ENCODE measurements at regions not wholly inside any gene's neighbourhood (a gene's known extent, or its start where the extent isn't known, plus 50 kb on each side); places are given as distances from the start of the nearest gene placed in this dataset.

DNA sequence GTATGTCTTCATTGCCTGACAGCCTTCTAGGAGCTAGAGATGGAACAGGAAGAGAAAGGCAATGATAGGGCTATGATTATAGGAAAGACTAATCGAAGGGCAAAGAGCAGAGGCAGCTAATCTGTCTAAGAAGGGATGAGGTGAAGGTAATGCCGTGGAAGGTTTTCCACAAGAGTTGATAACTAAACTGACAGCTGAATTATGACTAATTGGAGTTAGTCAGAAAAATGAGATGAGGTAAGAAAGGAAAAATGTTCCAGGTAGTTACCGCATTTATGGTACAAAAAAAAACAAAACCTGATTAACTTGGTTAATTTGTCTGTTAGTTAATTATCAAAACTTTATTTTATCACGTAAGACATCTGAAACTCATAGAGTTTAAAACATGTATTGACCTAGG lies 260.3 kb downstream of the SLITRK6 start:
- TF ChIP-seq ATF6 (CRISPR knock-in tag; IDR thresholded peaks at IDR 0.05) (no peak), CTCF (IDR thresholded peaks at IDR 0.05) (no peak), SP1 (CRISPR knock-in tag; conservative IDR thresholded peaks at IDR 0.05) (no peak), ZNF416 (CRISPR knock-in tag; IDR thresholded peaks at IDR 0.05) (no peak), KAT7 (CRISPR knock-in tag; IDR thresholded peaks at IDR 0.05; ENCODE audit: borderline replicate concordance) (no peak), ESRRA (CRISPR knock-in tag; IDR thresholded peaks at IDR 0.05; ENCODE audit: borderline replicate concordance) (no peak), NR2C2 (CRISPR knock-in tag; IDR thresholded peaks at IDR 0.05) (no peak), IRF1 (CRISPR knock-in tag; IDR thresholded peaks at IDR 0.05) (no peak), PRRX2 (CRISPR knock-in tag; IDR thresholded peaks at IDR 0.05) (no peak)
- TF ChIP-seq, protein P1, sequence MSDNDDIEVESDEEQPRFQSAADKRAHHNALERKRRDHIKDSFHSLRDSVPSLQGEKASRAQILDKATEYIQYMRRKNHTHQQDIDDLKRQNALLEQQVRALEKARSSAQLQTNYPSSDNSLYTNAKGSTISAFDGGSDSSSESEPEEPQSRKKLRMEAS (CRISPR knock-in tag; IDR thresholded peaks at IDR 0.05): no peak
- TF ChIP-seq, protein P2, sequence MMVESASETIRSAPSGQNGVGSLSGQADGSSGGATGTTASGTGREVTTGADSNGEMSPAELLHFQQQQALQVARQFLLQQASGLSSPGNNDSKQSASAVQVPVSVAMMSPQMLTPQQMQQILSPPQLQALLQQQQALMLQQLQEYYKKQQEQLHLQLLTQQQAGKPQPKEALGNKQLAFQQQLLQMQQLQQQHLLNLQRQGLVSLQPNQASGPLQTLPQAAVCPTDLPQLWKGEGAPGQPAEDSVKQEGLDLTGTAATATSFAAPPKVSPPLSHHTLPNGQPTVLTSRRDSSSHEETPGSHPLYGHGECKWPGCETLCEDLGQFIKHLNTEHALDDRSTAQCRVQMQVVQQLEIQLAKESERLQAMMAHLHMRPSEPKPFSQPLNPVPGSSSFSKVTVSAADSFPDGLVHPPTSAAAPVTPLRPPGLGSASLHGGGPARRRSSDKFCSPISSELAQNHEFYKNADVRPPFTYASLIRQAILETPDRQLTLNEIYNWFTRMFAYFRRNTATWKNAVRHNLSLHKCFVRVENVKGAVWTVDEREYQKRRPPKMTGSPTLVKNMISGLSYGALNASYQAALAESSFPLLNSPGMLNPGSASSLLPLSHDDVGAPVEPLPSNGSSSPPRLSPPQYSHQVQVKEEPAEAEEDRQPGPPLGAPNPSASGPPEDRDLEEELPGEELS (CRISPR knock-in tag; IDR thresholded peaks at IDR 0.05): no peak
